Umbilical cord (tissue), 1 donor: ENCODE measurements at regions not wholly inside any gene's neighbourhood (a gene's known extent, or its start where the extent isn't known, plus 50 kb on each side); places are given as distances from the start of the nearest gene placed in this dataset.
"Not testable (repeated sequence)": the region's sequence is repeated elsewhere in the genome, so short reads cannot be mapped to it uniquely, and the experiment has no call there.

Experiments
- DNase-seq: peaks from one replicate; pipeline ENCODE4 v3.0.0-alpha.2; 2015; ENCODE audit warnings: low spot score

DNA sequence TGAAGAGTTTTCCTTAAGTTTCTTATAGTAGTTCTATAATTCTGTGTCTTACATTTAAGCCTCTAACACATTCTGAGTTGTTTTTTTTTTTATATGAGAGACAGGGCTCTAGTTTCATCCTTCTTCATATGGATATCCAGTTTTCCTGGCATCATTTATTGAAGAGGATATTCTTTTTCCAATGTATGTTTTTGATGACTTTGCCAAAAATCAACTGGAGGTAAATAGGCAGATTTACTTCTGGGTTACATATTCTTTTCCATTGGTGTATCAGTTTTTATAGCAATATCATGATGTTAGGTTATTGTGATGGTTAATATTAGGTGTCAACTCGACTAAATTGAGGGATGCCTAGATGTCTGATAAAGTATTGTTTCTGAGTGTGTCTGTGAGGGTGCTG is 650.7 kb upstream of the GRID2 start:
- DNase-seq: no peak

DNA sequence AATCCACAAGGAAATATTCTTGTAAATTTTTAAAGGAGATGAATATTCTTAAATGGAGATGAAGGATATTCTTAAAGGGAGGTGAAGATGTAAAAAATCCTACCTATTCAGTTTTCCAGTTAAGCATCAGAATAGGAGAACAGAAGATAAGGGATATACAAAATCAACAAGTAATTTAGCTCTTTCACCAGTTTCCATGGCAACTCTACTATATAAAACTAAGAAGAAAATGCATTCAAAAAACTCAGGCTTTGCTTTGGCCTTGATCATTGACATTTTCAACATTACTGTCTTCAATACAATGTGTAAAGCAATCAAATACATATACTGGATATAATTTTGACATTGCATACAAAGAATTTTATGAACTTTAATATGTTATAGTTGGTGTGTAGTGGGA is 622.7 kb upstream of the GRID2 start:
- no peak for DNase-seq

DNA sequence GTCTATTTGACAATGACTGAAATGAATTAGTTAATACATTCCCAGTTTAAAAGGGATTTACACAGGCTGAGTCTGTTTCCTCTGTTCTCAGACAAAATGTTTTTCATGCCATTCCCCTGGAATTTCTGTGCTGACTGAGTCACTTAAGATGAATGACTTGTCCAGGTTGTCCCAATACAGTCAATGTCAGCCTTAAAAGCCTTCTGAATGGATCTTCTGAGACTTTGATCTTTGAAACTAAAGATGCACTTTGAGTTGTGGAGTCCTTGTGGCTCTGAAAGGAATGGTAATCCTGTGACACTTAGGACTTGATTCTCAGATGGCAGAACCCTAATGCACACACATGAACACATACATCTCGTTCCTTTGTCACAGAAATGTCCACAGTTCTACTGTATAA is 622.2 kb upstream of the GRID2 start:
- DNase-seq: no peak

DNA sequence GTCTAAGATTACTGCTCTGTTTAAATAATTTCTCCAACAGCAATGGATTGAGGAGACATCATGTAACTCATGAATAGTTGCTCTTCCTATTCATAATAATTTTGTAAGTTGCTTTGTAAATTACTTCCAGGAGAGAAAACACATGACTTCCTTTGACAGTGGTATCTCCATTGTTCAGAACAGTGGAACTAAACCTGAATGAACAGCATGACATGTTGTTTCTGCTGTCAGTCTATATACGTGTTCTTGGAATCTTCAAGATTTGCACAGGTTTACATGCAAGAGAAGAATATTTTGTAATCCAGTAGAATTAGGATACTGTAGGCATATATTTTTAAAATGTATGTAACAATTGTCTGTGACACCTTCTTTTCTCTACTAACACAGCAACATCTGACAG is 618.8 kb upstream of the GRID2 start:
- no peak for DNase-seq

DNA sequence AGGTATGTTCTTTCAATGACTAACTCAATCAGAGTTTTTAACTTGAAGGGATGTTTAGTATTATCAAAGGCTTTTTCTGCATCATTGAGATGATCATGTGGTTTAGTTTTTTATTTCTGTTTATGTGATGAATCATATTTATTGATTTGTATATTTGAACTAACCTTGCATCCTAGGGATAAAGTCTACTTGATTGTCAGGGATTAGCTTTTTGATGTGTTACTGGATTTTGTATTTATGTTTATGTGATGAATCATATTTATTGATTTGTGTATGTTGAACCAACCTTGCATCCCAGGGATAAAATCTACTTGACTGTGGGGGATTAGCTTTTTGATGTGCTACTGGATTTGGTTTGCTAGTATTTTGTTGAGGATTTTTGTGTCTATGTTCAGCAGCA is 615.4 kb upstream of the GRID2 start:
- no peak for DNase-seq

DNA sequence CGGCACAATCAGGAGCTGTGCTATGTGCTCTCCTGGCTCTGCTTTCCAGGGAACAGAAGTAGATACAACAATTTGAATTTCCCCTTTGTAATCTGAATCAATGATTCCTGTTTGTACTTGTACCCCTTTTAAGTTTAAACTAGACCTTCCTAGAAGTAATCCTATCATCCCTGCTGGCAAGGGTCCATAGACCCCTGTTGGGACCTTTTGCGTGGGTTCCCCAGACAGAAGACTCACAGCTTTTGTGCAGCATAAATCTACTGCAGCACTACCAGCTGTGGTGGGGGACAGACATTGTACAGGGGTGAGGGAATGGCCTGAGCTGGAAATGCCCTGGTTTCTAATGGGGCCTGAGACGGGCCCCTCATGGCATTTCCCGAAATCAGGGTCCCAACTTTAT is 604.1 kb upstream of the GRID2 start:
- DNase-seq: not testable (repeated sequence)

DNA sequence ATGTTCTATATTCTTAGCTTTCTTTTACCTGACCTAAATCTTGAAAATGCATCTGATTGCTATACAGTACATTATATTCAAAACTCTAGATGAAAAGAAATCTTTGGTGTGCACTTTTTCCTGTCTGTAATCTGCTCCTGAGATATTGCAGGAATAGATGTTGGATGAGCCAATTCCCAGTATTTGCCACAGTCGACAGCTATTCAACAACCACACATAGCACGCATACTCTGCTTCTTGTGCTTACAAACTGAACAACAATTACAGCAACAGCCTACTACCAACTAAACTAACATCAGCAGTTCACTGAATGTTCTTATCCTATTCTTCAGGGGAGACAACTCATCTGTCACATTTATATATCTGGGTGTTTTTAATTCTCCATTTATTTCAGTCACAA is 573.9 kb upstream of the GRID2 start:
- no peak for DNase-seq

DNA sequence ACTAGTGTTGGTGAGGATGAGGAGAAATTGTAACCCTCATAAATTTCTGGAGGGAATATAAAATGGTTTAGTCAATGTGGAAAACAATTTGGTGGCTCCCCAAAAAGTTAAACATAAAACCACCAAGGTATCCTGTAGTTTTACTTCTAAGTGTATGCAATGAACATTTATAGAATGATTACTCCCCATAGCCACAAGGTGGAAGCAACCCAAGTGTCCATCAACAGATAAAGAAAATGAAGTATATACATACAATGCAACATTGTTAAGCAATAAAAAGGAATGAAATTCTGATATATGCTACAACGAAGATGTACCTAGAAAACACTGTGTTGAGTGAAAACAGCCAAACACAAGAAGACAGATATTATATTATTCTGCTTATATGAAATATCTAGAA is 569.1 kb upstream of the GRID2 start:
- no peak for DNase-seq

DNA sequence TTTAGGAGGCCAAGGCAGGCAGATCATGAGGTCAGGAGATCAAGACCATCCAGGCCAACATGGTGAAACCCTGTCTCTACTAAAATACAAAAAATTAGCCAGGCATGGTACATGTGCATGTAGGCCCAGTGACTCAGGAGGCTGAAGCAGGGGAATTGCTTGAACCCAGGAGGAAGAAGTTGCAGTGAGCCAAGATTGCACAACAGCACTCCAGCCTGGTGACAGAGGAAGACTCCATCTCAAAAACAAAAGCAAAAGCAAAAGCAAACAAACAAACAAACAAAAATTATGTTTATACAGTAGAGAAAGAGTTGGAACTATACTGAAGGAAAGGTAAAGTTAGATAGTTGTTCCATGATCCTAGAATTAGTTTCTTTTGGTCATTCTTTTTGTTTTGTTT is 564.9 kb upstream of the GRID2 start:
- DNase-seq: not testable (repeated sequence)

DNA sequence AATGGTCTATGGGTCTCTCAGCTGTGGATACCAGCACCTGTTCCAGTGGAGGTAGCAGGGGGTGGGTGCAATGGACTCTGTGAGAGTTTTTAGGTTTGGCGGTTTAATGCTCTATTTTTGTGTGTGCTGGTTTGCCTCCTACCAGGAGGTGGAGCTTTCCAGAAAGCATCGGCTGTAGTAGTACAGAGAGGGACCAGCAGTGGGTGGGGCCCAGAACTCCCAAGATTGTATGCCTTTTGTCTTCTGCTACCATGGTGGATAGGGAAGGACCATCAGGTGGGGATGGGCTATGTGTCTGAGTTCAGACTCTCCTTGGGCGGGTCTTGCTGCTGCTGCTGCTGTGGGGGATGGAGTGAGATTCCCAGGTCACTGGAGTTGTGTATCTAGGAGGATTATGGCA is 557.2 kb upstream of the GRID2 start:
- DNase-seq: no peak

DNA sequence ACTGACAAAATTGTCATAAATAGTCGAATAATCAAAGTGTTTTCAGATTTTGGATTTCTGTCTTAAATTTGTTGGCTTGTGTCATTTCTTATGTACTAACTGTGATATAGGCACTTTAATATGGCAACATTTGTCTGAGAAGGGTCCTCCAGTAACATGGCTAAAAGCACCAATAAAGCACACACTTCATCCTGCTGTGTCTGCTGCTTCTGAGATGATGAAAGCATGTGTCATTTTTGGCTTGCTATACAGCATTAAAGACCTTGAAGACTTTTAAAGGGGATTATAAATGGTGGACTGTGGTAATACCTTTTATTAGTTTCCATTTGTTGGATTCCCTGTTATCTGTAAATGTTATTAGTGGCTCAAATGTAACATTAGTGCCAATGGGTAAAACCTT is 551.8 kb upstream of the GRID2 start:
- peak; percentile 18 for DNase-seq

DNA sequence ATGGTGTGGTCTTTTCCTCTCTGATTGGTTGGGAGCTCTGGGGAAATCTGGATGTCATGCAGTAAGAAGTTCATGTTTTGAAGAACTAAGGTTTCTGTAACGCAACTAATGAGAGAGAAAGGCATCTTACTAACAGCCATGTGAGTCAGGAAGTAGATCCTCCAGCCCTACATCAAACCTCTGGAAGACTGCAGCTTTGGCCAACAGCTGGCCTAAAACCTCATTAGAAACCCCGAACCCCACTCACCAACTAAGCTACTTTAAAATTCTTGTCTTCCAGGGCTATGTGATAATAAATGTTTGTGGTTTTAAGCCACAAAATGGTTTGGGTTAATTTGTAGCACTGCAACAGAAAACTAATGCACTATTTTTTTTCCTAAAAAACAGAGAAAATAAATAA is 549.0 kb upstream of the GRID2 start:
- DNase-seq: no peak

DNA sequence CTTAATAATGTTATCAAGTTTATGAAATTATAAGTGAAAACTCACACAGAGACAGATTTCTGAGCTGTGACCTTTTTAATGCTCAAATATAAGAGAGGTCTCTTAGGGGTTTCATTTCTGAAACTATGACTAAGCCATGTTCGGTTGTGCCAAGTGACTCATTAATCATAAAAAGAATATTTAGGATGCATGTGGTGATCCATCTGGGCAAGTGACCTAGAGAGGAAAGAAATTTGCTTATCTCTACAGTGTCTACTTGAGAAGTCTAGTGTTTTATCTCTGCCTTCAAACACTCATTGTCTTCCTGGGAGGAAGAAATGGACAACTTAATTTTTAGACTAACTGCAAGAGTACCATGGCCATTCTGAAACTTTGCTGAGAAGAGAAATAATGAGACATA is 545.3 kb upstream of the GRID2 start:
- DNase-seq: peak; percentile 80

DNA sequence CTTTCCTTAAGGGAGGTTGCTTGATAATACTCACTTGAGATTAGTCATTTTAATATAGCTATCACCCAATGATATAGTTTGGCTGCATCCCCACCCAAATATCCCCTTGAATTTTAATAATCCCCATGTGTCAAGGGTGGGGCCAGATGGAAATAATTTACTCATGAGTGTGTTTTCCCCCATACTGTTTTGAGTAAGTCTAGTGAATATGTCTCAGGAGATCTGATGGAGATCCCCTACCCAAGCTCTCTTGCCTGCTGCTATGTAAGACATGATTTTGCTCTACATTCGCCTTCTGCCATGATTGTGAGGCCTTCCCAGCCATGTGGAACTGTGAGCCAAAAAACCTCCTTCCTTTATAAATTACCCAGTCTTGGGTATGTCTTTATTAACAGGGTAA is 539.7 kb upstream of the GRID2 start:
- DNase-seq: no peak

DNA sequence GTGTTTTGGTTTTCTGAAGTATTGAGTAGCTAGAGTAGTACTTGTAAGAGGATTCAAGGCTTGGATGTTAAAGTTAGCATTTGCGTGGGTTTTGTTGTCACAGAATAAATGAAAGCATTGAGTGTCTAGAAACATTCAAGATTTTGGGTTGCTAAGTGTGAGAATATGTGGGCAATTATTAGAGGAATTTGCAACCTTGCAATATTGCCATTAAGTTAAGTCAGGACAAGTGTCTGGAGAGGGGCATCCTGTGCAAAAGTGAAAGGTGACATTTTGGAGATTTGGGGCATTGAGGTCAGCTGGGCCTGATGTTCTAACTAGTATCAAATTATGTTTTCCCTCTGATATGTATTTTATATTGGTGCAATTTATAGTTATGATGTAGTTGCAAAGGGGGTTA is 533.9 kb upstream of the GRID2 start:
- DNase-seq: no peak

DNA sequence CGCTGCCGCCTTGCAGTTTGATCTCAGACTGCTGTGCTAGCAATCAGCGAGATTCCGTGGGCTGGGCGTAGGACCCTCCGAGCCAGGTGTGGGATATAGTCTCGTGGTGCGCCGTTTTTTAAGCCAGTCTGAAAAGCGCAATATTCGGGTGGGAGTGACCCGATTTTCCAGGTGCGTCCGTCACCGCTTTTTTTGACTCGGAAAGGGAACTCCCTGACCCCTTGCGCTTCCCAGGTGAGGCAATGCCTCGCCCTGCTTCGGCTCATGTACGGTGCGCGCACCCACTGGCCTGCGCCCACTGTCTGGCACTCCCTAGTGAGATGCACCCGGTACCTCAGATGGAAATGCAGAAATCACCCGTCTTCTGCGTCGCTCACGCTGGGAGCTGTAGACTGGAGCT is 512.1 kb upstream of the GRID2 start:
- not testable (repeated sequence) for DNase-seq

DNA sequence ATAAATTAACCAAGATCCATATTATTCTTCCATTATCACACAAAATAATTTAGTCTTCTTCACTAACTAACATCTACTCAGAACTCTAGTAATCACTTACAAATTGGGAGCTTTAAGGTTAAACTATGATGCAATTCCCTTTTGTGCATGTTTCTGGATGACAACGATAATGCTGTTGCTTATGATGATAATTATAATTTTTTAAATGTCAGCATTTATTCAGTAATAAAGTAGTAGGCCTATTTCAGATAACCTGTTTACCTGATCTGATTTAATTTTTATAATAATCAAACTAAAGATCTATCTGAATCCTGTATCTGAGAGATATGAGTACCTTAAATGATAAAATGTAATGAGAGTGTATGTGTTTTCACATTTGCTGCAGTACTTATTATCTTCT is 507.8 kb upstream of the GRID2 start:
- no peak for DNase-seq

DNA sequence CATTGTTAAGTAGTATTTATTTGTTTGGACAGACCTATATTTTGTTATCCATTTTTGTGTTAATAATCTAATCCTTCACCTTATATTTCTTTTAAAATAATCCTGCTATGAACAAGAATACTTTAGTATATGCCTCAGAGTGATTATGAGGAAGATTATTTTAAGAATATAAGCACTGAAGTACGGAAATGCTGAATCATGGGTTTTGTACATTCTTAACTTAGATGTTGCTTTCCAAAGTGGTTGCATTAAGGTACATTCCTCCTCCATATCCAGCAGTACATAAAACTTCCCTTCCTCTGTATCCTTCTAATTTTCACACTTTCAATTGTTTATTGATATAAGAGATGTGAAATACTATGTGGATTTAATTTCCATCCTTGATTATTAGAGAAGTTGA is 491.4 kb upstream of the GRID2 start:
- DNase-seq: peak; percentile 36

DNA sequence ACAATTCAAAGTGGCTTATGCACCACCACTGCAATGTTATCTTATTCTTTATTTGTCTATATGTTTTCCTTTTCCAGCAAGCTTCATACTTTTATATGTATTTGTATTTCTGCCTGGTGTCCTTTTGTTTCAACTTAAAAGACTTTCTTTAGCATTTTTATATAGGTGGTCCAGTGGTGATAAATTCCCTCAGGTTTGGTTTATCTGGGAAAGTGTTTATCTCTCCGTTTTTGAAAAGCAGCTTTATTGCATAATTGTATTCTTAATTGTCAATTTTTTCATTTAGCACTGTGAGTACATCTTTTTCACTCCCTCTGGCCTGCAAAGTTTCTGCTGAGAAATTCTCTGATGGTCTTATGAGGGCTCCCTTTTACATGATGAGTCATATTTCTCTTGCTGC is 479.0 kb upstream of the GRID2 start:
- no peak for DNase-seq

DNA sequence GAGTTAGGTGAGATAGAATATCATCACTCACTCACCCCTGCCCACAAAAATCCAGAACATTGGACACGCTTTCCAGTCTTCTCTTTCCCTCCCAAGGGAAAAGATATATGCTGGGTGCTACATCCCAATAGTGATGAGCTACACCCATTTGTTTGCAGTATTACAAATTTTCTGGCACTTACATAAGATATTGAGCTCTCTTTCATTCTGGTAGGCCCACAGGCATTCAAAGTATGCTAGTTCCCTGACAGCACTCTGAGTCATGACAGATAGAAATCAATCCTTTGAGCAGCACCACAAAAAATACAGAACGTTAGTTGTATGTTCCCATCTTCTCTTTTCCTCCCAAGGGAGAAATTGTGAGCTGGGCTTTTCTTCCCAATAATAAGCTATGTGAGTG is 477.6 kb upstream of the GRID2 start:
- no peak for DNase-seq

DNA sequence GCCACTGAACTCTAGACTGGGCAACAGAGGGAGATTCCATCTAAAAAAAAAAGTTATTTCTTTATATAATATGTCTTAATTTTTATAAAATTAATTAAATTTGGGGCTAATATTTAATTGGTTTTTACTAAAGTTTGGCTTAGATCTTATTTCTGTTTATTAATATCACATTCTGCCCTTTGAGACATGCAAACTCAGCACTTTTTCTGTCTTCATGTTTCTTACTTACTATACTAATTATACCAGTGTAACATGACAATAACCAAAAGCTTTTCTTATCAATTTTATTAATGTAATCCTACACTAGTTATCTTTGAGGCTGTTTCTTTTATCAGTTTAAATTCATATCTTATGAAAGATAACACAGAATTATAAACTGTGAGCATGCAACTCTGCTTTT is 475.9 kb upstream of the GRID2 start:
- DNase-seq: no peak

DNA sequence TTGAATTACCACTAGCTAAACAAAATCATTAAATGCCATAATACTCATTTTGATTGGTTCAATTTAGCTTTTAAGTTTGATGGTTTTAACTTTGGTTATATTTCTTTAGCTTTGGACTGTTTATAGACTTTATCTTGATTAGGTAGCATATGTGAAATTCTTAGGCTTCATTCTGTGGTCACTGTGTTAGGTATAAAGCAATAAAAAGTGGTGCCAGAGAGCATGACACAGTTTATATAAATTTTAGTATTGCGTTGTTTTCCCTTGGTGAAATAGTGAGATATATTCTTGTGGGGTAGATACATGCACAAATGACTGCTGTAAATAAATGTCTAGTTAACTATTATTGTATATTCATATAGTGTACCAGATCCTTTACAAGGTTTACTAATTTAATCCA is 474.2 kb upstream of the GRID2 start:
- DNase-seq: no peak

DNA sequence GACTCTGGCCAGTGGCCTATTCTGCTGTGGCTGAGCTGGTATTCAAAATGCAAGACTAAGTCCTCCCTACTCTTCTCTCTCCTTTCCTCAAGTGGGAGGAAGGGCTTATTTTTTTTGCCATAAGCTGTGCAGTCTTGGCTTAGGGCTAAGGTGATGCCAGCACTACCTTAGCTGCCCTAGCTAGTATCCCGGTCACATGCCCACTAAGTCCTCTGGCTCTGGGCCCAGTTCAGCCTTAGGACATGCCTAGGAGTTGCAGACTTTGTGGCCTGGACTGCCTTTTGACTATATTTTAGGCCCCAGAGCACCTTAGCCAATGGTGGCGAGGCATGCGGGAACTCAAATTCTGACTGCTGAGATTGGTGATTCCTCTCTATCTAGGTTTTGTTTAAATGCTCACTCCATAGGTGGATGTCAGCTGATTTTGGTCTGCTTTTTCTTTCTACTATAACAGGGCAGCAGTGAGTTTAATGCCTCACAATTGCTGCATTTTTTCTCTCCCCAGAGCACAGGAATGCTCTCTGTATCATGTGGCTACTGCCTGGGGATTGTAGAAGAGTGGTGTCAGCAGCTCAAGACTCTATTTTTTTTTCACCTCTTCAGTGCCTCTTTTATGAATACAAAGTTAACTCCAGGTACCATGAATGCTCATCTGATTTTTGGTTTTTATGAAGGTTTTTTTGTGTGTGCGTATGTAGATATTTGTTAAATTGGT is 472.9 kb upstream of the GRID2 start:
- no peak for DNase-seq

DNA sequence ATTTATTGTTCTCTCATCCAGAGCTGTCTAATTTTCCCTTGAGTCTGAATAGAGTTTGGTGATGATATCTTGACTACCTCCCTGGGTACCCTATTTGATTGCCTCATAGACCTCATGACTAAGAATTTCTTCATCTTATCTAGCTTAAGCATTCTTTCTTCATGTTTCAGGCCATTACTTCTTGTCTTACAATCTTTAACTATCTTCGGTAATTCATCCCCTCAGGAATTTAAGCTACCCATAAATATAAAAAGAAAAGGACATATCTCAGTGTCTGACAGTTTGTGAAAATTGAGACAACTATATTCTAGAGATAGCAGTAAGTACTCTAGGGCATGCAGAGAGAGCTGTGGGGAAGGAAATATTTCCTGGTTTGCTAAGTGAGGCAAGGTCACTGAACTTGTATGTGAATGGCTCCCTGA is 466.1 kb upstream of the GRID2 start:
- DNase-seq: peak; percentile 46
